HG02938 (cell line): ENCODE measurements at regions not wholly inside any gene's neighbourhood (a gene's known extent, or its start where the extent isn't known, plus 50 kb on each side); places are given as distances from the start of the nearest gene placed in this dataset.
"Not testable (repeated sequence)": the region's sequence is repeated elsewhere in the genome, so short reads cannot be mapped to it uniquely, and the experiment has no call there.

Source experiments
- ATAC-seq: cut with Tn5 transposase; IDR thresholded peaks from one replicate; pipeline ENCODE4 v1.9.1; 2021; ENCODE audit warnings: mild to moderate bottlenecking, moderate library complexity; ENCODE audit not compliant: unreplicated experiment

- not testable (repeated sequence) for ATAC-seq
Measured at GRCh38 chr4:60423573-60424184, 776.4 kb upstream of the ADGRL3 start.

GRCh38 chr4:60432911-60433310 lies 767.2 kb upstream of the ADGRL3 start:
- ATAC-seq, result no peak

DNA sequence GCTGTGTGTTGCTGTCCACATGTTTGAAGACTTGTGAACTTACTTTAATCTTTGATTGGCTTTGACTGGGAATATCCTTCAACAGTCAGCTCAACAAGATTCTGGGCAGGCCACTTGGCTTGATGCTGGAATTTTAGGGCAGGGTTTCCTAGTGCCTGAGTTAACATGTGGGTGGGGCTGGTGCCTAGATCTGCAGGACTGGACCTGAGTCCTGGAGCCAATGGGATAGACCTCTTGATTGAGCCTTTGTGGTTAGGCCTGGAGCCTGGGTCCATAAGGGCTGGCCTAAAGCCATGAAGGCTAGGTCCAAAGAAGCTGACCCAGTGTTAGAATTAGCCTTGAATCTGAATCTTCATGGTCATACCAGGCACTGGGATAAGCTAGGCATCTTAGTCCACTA lies 757.1 kb upstream of the ADGRL3 start:
- no peak for ATAC-seq

- ATAC-seq, result no peak
Measured at GRCh38 chr4:60443796-60444195, 756.3 kb upstream of the ADGRL3 start.

- no peak for ATAC-seq
Measured at GRCh38 chr4:60450054-60450453, 750.1 kb upstream of the ADGRL3 start.

GRCh38 chr4:60452266-60452665 lies 747.9 kb upstream of the ADGRL3 start:
- ATAC-seq, result no peak

DNA sequence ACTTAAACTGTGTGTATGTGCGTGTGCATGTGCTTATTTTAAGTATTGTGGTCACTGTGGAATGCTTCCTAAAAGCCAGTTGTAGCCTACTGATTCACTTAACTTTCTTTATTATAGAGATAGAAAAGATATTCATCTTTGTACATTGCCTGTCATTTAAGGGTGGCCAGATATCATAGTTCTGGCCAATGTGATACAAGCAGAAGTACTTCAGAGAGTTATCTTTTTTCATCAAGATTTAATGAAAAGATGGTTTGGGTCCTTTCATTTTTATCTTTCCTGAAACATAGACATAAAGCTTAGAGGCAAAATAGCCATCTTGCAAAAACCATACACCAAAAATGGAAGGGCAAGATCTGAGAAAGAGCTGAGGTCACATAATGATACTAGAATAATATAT lies 744.7 kb upstream of the ADGRL3 start:
- ATAC-seq, result no peak

DNA sequence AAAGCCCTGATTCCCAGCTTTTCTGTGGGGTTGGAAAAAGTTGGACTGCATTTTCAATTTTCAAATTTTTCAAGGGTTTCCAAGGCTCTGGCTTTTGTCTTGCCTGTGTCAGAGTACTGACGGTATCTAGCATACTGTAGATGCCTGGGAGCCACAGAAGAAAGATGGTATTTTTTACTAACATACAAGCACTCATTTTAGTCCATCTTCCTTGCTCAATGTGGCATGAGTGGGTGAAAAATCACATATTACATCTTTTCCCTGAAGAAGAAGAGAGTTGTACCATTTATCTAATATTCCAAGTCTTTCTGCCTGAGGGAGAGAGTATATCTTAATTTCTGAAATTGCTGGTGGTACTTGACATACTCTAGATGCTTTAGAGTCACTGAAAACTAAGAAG lies 738.6 kb upstream of the ADGRL3 start:
- no peak for ATAC-seq

- no peak for ATAC-seq
Measured at GRCh38 chr4:60463857-60464502, 736.1 kb upstream of the ADGRL3 start.

- no peak for ATAC-seq
Measured at GRCh38 chr4:60482921-60483351, 717.2 kb upstream of the ADGRL3 start.

DNA sequence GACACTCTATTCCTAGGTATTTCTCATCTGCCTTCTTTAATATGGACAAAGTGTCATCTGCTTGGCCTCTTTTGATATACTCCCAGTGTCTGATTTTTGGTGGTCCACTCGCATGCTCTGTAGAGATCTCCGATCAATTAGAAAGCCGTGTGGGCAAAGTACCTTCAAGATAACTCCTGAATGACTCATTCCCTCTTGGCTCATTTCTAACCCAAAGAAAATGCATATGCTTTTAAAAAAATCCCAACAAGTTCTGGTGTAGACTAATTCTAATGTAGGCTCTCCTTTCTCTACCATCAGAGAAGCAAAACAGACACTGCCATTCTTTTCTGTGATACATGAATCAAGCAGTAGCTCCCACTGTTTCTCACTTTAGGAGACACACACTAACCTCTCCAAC lies 714.9 kb upstream of the ADGRL3 start:
- no peak for ATAC-seq

GRCh38 chr4:60487118-60487761 lies 712.9 kb upstream of the ADGRL3 start:
- not testable (repeated sequence) for ATAC-seq

GRCh38 chr4:60500810-60501209 lies 699.3 kb upstream of the ADGRL3 start:
- ATAC-seq, result no peak

- no peak for ATAC-seq
Measured at GRCh38 chr4:60502733-60503132, 697.4 kb upstream of the ADGRL3 start.

- no peak for ATAC-seq
Measured at GRCh38 chr4:60506061-60506460, 694.1 kb upstream of the ADGRL3 start.

DNA sequence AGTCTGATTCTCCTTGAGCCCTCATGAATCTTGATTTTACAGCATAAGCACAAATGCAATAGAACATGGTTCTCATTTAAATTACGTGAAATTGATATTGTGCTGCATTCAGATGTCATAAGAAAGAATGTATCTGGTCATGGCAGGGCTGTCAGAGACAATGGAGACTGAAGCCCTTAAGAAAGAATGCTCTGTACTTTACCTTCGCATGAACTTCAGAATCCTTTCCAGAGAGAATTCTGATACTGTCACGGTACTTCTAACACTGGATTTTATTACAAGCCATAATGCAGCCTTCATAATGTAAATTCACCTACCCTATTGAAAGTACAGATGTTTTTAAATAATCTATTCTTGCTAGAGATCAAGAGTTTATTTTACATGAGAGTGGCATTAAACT lies 677.9 kb upstream of the ADGRL3 start:
- no peak for ATAC-seq

DNA sequence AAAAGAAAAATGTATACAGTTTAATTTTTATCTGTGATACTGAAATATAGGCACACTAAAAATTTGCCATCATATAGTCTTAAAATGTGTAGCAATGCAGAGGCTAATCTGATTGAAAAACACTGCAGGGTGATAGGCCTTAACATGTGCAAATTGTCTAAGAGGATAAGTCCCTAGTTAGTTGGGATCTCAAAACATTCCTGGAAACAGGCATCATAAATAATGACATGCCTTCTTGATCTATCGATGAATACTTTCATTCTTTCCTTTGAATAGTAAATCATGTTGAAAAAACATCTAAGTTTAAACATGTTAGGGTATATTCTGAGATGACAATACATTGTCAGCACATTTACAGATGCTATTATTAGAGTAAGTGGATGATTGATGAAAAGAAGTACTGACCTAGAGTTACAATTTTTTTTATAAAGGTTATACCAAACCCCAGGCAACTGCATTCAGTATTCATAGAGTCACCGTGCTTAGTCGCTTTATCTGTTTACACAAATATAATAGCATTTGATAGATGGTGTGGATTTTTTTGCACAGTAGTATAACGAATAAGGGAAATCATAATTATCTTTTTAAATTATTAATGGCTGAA lies 668.2 kb upstream of the ADGRL3 start:
- no peak for ATAC-seq

GRCh38 chr4:60544981-60545380 lies 655.1 kb upstream of the ADGRL3 start:
- no peak for ATAC-seq

DNA sequence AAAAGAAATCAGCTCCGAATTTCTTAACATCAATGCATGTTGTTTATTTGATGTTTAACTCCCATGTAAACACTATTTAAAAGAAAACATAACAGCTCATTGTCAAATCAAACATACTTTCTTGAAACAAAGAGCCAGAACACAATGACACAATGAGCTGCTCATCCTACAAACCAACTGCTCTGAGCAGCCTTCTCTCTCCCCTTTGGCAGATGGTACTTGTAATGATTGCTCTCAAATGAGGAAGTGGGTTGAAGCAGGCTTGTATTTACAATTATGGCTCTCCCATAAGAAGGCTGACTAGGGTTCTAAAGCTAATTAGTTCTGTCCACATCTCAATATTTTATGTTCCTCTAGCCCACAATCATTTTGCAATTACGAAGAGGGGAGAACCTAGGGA lies 637.8 kb upstream of the ADGRL3 start:
- no peak for ATAC-seq

- no peak for ATAC-seq
Measured at GRCh38 chr4:60565558-60565957, 634.6 kb upstream of the ADGRL3 start.

DNA sequence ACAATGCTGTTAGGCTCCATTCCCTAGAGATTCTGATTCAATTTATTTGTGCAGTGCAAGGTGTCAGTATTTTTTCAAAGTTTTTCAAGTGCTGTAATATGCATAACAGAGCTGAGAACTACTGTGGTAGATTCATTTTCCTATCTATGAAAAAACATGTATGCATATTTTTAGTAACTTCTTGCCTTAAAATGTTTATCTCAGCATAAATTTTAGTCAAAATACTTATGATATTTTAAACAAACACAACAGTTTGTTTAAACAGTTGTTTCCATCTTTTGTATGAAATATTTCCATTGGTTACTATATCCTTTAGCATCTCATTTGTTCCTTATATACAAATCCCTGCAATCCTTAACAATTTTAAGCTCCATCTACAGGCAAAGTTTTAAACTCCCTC lies 624.8 kb upstream of the ADGRL3 start:
- no peak for ATAC-seq

DNA sequence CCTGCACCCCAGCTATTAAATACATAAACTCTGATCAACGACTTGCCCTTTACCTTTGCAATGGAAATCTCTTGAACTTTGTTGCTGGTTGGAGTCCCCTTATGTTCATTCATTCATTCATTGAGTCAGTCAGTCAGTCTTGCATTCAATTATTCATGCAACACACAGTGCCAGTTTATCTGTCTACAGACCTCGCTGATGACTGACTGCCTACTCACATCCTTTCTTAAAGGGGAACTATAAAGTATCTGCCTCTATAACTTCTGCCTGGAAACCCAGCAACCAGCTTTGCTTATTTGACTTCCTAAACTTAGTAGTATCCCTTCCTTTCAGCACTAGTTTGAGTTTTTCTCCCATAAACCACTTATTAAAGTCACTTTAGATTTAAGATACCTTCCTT lies 620.8 kb upstream of the ADGRL3 start:
- no peak for ATAC-seq
